ENCODE measurements at regions not wholly inside any gene's neighbourhood (a gene's known extent, or its start where the extent isn't known, plus 50 kb on each side); places are given as distances from the start of the nearest gene placed in this dataset.

DNA sequence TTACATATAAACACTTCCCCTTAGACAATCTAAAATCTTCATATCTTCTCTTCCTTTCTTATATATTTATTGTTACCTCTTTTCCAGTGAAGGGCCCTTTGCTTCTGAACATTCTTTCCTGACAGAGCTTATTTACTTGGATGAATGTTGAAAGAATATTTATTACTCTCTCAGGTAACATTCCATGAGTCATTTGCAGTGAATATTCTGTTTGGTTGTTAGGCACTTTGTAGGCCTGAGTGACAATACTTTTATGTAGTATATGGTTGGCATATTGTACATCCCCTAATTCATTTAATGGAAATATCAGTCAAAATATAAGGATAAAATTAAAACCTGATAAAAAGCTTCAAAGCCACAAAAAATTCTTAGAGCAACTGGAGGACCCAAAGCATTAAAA is 260.9 kb upstream of the KCNMB2 start:
- DNase-seq: no peak
- Histone ChIP-seq H3K27me3 (no peaks in the 10 kb centered on the region), H3K36me3 (ENCODE audit: low read depth, missing control alignments) (no peaks in the 10 kb centered on the region), H3K9me3 (no peaks in the 10 kb centered on the region), H3K4me1 (no peaks in the 10 kb centered on the region), H3K27ac (no peak overlapping the region), H3K4me3 (no peak overlapping the region)
- intact Hi-C loops (cut with DNase I; ENCODE audit: low total_unique reads): no loop called here
- TF ChIP-seq CTCF (IDR thresholded peaks at IDR 0.05): no peak
- TF ChIP-seq POLR2A (IDR thresholded peaks at IDR 0.05): no peak

GRCh38 chr3:178275793-178276192 is 260.4 kb upstream of the KCNMB2 start:
- 81 to 88% methylated on average over 2 of the region's 2 CpGs for WGBS, 2 donors
- no peaks in the 10 kb centered on the region for H3K9me3 ChIP-seq
- no peak for DNase-seq
- no peaks in the 10 kb centered on the region for H3K27me3 ChIP-seq
- H3K27ac ChIP-seq: no peak overlapping the region
- H3K4me1 ChIP-seq: no peaks in the 10 kb centered on the region
- H3K36me3 ChIP-seq (ENCODE audit: low read depth, missing control alignments): no peaks in the 10 kb centered on the region
- TF ChIP-seq POLR2A (IDR thresholded peaks at IDR 0.05): no peak
- no peak for TF ChIP-seq CTCF (IDR thresholded peaks at IDR 0.05)
- intact Hi-C loops (cut with DNase I; ENCODE audit: low total_unique reads): no loop called here
- no peak overlapping the region for H3K4me3 ChIP-seq

- TF ChIP-seq CTCF (IDR thresholded peaks at IDR 0.05): no peak
- no peak for TF ChIP-seq POLR2A (IDR thresholded peaks at IDR 0.05)
- DNase-seq: no peak
- no peaks in the 10 kb centered on the region for H3K4me1 ChIP-seq
- H3K27me3 ChIP-seq: no peaks in the 10 kb centered on the region
- no peak overlapping the region for H3K27ac ChIP-seq
- no peak overlapping the region for H3K4me3 ChIP-seq
- intact Hi-C loops (cut with DNase I; ENCODE audit: low total_unique reads): no loop called here
- H3K36me3 ChIP-seq (ENCODE audit: low read depth, missing control alignments): no peaks in the 10 kb centered on the region
- H3K9me3 ChIP-seq: no peaks in the 10 kb centered on the region
- WGBS, 2 donors: 93 to 94% methylated on average over 2 of the region's 2 CpGs
Measured at GRCh38 chr3:178277605-178278004, 258.6 kb upstream of the KCNMB2 start.

DNA sequence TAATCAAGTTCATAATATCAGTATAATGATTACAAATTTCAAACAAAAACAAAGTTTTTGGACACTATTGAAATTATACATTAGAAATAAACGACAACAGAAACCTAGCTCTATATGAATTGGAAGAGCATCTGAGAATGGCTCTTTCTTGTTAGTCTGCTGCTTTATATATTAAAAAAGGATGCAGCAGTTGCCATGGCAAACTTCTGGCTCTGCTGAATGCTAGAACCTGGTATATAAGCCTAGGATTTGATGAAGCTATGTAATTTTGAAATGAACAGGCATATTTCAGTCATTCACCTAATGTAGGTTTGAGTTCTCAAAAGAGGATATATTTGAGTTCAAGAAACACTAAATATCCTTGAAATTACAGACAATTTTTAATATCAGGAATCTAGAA is 252.7 kb upstream of the KCNMB2 start:
- no peak for DNase-seq
- Histone ChIP-seq H3K4me1 (no peaks in the 10 kb centered on the region), H3K36me3 (ENCODE audit: low read depth, missing control alignments) (no peaks in the 10 kb centered on the region), H3K4me3 (no peak overlapping the region), H3K27ac (no peak overlapping the region), H3K27me3 (no peaks in the 10 kb centered on the region), H3K9me3 (no peaks in the 10 kb centered on the region)
- intact Hi-C loops (cut with DNase I; ENCODE audit: low total_unique reads): no loop called here
- 91 to 97% methylated on average over 1 of the region's 1 CpG for whole genome bisulfite sequencing, 2 donors
- TF ChIP-seq POLR2A (IDR thresholded peaks at IDR 0.05) (no peak), CTCF (IDR thresholded peaks at IDR 0.05) (no peak)

- DNase-seq: no peak
- WGBS, 2 donors: 95 to 97% methylated on average over 1 of the region's 1 CpG
- intact Hi-C loops (cut with DNase I; ENCODE audit: low total_unique reads): no loop called here
- Histone ChIP-seq H3K9me3 (no peaks in the 10 kb centered on the region), H3K27ac (no peak overlapping the region), H3K4me1 (no peaks in the 10 kb centered on the region), H3K4me3 (no peak overlapping the region), H3K36me3 (ENCODE audit: low read depth, missing control alignments) (no peaks in the 10 kb centered on the region), H3K27me3 (no peaks in the 10 kb centered on the region)
- TF ChIP-seq POLR2A (IDR thresholded peaks at IDR 0.05) (no peak), CTCF (IDR thresholded peaks at IDR 0.05) (no peak)
Measured at GRCh38 chr3:178284181-178284580, 252.1 kb upstream of the KCNMB2 start.

All from testis (tissue), 2 donors.